GM18519 (cell line): ENCODE measurements at regions not wholly inside any gene's neighbourhood (a gene's known extent, or its start where the extent isn't known, plus 50 kb on each side); places are given as distances from the start of the nearest gene placed in this dataset.

Experiments used
- ATAC-seq: cut with Tn5 transposase; IDR thresholded peaks from one replicate; pipeline ENCODE4 v1.9.1; 2021; ENCODE audit warnings: mild to moderate bottlenecking, moderate library complexity; ENCODE audit not compliant: unreplicated experiment, low FRiP score

- ATAC-seq = no peak
Observed at GRCh38 chr6:92752114-92752513, 667.2 kb downstream of the EPHA7 start.

GRCh38 chr6:92748131-92748530 lies 671.2 kb downstream of the EPHA7 start:
- ATAC-seq = no peak

GRCh38 chr6:92737983-92738382 lies 681.4 kb downstream of the EPHA7 start:
- no peak for ATAC-seq

GRCh38 chr6:92723390-92723931 lies 695.9 kb downstream of the EPHA7 start:
- no peak for ATAC-seq

GRCh38 chr6:92719773-92720172 lies 699.6 kb downstream of the EPHA7 start:
- no peak for ATAC-seq

DNA sequence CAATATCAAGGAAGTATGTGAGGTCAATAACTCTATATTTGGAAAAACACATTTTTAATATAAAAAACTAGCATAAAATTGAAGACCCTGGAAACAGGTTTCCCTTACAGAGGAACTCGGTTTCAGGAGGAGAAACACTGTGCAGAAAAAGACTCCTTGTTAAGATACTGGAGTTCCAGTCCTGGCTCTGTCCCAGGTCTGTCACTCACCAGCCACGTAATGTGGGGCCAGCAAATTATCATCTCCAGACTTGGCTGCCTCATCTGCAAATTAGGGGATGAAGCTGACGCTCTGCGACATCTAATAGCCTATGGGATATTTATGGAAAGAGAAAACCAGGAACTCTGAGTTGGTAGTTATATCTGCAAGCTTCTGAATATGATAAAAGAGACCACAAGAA lies 702.7 kb downstream of the EPHA7 start:
- no peak for ATAC-seq

- no peak for ATAC-seq
Observed at GRCh38 chr6:92715991-92716390, 703.4 kb downstream of the EPHA7 start.

GRCh38 chr6:92714346-92714745 lies 705.0 kb downstream of the EPHA7 start:
- ATAC-seq = no peak

DNA sequence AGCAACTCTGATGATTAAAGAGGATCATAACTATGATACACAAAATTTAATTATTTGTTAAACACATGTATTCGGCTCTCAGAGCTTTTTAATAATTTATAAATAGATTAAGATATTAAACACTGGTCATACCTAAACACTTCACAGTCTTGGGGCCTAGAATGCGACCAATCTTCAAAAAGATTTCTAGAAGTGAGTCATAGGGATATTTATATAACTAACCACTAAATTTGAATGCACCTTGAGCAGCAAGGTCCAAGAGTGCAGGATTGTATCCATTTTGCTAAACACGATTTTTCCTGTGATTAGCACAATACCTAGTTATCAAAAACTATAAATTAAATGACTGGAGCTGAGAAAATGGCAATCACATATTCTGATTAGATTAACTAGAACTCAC lies 709.3 kb downstream of the EPHA7 start:
- ATAC-seq = peak; percentile 82

DNA sequence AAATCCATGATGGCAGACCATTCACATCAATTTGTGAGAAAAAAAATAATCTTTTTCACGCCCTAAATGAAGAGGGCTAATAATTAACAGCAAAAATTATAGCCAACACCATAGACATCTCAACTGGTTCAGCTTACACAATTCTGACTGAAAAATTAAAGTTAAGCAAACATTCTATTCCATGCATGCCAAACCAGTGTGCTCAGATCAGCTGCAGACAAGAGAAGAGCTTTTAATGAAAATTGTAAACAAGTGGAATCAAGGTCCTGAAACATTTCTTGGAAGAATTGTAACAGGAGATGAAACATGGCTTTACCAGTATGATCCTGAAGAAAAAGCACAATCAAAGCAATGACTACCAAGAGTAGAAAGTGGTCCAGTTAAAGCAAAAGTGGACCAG lies 710.4 kb downstream of the EPHA7 start:
- no peak for ATAC-seq

- no peak for ATAC-seq
Observed at GRCh38 chr6:92708270-92708669, 711.1 kb downstream of the EPHA7 start.

DNA sequence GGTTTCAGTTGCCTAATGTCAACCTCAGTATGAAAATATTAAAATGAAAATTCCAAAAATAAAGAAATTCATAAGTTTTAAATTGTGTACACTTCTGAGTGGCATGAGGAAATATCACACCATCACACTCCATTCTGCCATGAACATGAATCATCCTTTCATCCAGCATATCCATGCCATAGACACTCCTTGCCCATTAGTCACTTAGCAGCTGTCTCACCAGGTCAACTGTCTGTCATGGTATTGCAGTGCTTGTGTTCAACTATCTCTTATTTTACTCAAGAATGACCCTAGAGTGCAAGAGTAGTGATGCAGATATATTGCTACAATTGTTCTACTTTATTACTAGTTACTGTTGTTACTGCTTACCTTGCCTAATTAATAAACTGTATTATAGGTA lies 712.4 kb downstream of the EPHA7 start:
- ATAC-seq = no peak

- no peak for ATAC-seq
Observed at GRCh38 chr6:92701425-92702096, 717.8 kb downstream of the EPHA7 start.

DNA sequence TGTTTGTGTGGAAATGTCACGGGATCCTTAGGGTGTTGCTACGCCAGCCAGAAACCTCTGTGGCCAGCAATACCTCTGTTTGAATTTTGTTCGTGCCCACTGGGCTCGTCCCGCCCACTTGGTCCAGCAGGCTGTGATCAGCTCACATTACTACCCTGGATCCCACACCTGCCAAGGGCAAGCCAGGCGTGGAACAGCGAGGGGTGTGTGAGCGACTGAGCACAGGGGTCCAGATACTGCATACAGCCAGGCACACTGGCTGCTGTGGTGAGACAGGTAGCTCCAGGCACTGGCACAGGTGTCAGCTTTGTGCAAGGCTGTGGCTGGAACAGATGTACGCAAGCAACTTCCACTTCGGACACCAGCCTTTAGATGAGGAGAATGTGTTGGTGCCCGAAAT lies 718.9 kb downstream of the EPHA7 start:
- no peak for ATAC-seq

- ATAC-seq = no peak
Observed at GRCh38 chr6:92690997-92691599, 728.3 kb downstream of the EPHA7 start.

DNA sequence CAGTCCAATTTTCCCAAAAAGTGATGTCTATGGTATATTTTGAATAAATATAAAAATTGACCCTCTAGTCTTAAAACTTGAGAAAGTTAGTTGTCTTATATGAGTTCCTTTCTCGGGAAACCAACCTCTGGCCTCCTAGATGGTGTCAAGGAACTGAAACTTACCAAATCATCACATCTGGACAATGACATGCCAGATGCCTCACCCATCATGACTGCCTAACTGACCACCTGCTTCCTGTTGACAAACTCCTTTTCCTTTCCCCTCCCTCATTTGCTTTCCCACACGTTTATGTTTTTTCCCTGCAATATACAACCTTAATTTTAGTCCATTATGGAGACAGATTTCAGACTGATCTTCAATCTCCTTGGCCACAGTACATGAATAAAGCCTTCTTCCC lies 731.0 kb downstream of the EPHA7 start:
- no peak for ATAC-seq

GRCh38 chr6:92687278-92687677 lies 732.1 kb downstream of the EPHA7 start:
- ATAC-seq = no peak

GRCh38 chr6:92684386-92684785 lies 735.0 kb downstream of the EPHA7 start:
- no peak for ATAC-seq

DNA sequence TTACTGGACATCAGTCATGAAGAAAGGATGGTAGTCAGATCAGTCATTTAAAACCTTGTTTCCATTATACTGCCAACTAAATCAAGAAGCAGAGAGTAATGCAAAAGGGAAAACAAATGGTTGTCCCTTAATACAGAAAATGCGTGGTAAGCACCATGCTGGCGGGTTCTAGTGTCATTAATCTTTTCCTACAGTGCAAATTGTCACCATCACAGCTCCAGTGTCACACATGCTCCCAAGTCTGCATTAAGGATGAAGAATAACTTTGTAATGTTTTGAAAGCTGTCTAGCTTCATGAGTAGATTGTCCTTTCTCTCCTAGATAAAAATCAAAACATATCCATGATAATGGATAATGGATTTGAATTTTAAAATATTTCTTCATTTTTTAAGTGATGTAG lies 735.6 kb downstream of the EPHA7 start:
- ATAC-seq = no peak

DNA sequence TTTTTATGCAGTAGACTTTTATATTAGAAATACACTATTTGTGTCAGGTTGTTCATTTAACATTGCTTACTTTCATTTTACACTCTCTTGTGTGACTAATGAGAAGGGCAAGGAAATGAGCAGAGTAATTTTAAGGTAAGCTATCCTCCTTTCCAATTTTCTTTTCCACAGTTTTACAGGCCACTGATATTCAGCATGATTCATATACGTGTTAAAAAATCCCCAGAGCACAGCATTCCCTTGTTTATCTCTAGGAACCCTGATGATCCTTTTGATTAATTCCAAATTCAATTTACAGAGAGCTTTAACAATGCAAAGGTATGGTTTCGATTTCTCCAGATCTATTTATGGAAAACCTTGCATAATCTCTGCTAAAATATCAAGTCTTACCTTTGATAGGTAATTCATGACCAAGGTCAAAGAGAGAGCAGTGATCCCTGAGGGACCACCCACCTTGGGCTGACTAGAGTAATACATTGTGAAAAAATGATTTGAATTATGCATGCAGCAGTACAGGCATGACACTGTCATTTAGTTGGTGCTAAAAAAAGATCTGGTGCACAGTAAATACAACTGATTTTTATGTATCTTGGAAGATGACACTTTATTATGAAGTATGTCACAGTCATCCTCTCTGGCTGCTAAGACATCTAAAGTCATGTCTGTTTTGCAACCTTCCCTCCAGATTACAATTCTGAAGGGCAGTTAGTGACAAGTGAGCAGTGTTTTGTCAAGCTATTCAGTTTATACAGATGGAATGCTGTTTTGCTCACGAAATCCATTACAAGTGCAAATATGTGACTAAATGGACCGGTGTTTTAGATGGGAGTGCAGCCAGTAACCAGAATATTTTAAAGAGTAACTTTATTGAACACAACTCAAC lies 736.6 kb downstream of the EPHA7 start:
- no peak for ATAC-seq

GRCh38 chr6:92681401-92681800 lies 738.0 kb downstream of the EPHA7 start:
- no peak for ATAC-seq
